ENCODE measurements at regions not wholly inside any gene's neighbourhood (a gene's known extent, or its start where the extent isn't known, plus 50 kb on each side); places are given as distances from the start of the nearest gene placed in this dataset.

DNA sequence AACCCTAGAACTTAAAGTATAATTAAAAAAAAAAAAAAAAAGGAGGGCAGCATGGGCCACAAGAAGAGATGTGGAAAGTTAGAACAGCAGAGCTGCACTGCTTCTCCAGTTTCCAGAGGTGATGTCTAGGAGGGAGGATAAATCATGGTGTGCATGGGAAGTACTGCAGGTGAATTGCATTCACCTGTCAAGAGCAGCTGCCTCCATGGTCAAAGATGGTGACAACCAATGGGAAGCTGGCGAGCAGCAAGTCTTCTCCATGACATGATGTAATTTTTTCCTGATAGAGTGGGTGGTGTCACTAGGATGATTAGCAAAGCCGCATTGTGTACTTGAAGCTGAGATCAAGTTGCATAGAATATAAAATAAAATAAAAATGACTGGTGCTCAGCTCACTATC lies 95.6 kb upstream of the HS3ST4 start:
- no peak for TF ChIP-seq SP1 (IDR thresholded peaks at IDR 0.05; ENCODE audit: low read depth, low read length)
- TF ChIP-seq TAF7 (optimal IDR thresholded peaks at IDR 0.05; ENCODE audit: borderline replicate concordance, low read depth, low read length): no peak
- TF ChIP-seq RNF2 (IDR thresholded peaks at IDR 0.05; ENCODE audit: borderline replicate concordance, low read depth, low read length, missing control alignments, poor library complexity, severe bottlenecking): no peak
- no peak for TF ChIP-seq SP2 (IDR thresholded peaks at IDR 0.05; ENCODE audit: low read length)
- no peak for TF ChIP-seq ZNF274 (IDR thresholded peaks at IDR 0.05; ENCODE audit: borderline replicate concordance, extremely low read depth, low read length)
- no peak for TF ChIP-seq CBX5 (IDR thresholded peaks at IDR 0.05; ENCODE audit: low read depth, low read length)
- TF ChIP-seq GTF2F1 (IDR thresholded peaks at IDR 0.05; ENCODE audit: borderline replicate concordance, low read depth, low read length): no peak
- TF ChIP-seq RXRA (IDR thresholded peaks at IDR 0.05; ENCODE audit: insufficient read depth, low read depth, low read length): no peak
- CTCF ChIA-PET (ENCODE audit: partially characterized antibody): no interaction called here
- H2AK5ac ChIP-seq (ENCODE audit: low read depth, low read length): no peak overlapping the region

More for the DNA sequence above, 95.6 kb upstream of the HS3ST4 start:
- Histone ChIP-seq H2AFZ (ENCODE audit: low read length) (no peak overlapping the region), H3K79me2 (ENCODE audit: control insufficient read depth in 1 of 2, insufficient read depth in 2 of 2, low read length in 2 of 2) (no peaks in the 10 kb centered on the region), H3K4ac (replicated peaks; ENCODE audit: insufficient read length, low read depth, low read length) (no peak overlapping the region), H3K23ac (ENCODE audit: insufficient read length) (no peak overlapping the region), H2BK12ac (ENCODE audit: low read depth, low read length) (no peak overlapping the region), H3K27me3 (replicated peaks in 1 of 4; ENCODE audit: control insufficient read depth in 3 of 4, extremely low read depth in 1 of 4, insufficient read depth in 3 of 4, low read length in 3 of 4) (no peaks in the 10 kb centered on the region), H3K18ac (ENCODE audit: extremely low read depth, low read length) (no peak overlapping the region), H3K4me3 (ENCODE audit: extremely low read depth in 1 of 4, insufficient read depth in 2 of 4, low read depth in 3 of 4, low read length in 4 of 4) (no peak overlapping the region), H4K20me1 (replicated peaks in 1 of 2; ENCODE audit: control insufficient read depth in 1 of 2, insufficient read depth in 2 of 2, low read length in 2 of 2) (no peaks in the 10 kb centered on the region), H4K91ac (replicated peaks; ENCODE audit: insufficient read length, low read length) (no peak overlapping the region), H3K4me2 (ENCODE audit: insufficient read depth in 1 of 2, low read depth in 2 of 2, low read length in 2 of 2) (no peak overlapping the region), H3K9ac (replicated peaks in 1 of 4; ENCODE audit: extremely low read depth in 1 of 4, low read depth in 3 of 4, low read length in 3 of 4) (no peak overlapping the region), H2BK120ac (replicated peaks; ENCODE audit: low read depth, low read length) (no peak overlapping the region), H4K8ac (ENCODE audit: extremely low read depth, insufficient read depth, low read length) (no peak overlapping the region), H3K9me3 (ENCODE audit: insufficient read depth in 2 of 2, low read depth in 1 of 2, low read length in 1 of 2) (no peaks in the 10 kb centered on the region), H2BK15ac (ENCODE audit: low read length) (no peak overlapping the region), H3K56ac (replicated peaks; ENCODE audit: insufficient read length, low read depth, low read length) (no peak overlapping the region), H3K14ac (ENCODE audit: insufficient read length) (no peak overlapping the region), H2BK20ac (ENCODE audit: low read length) (no peak overlapping the region), H3K36me3 (ENCODE audit: control insufficient read depth in 2 of 4, insufficient read depth in 4 of 4, low read length in 3 of 4) (no peaks in the 10 kb centered on the region), H2BK5ac (ENCODE audit: low read depth, low read length) (no peak overlapping the region), H3K79me1 (ENCODE audit: low read depth, low read length) (no peaks in the 10 kb centered on the region), H3K23me2 (ENCODE audit: low read depth, low read length) (no peaks in the 10 kb centered on the region), H3K4me1 (replicated peaks in 1 of 4; ENCODE audit: control insufficient read depth in 3 of 4, insufficient read depth in 4 of 4, low read length in 3 of 4) (no peaks in the 10 kb centered on the region), H3K27ac (ENCODE audit: low read depth, low read length) (no peak overlapping the region), H4K5ac (ENCODE audit: insufficient read length, low read depth, low read length) (no peak overlapping the region)
- no peak for FAIRE-seq
- WGBS, 2 experiments (ENCODE audit: extremely low coverage in 1 of 2, insufficient coverage in 1 of 2, insufficient read length in 1 of 2, insufficient replicate concordance in 2 of 2, low coverage in 1 of 2, low lambda C conversion rate in 2 of 2, missing lambda C conversion rate in 1 of 2): 86% methylated on average over 2 of the region's 2 CpGs; no CpG with 5 or more reads in 1 of the 2 experiments
- POLR2A ChIA-PET (ENCODE audit: partially characterized antibody): no interaction called here
- no peak for DNase-seq (ENCODE audit: low read depth in 1 of 2, low spot score in 2 of 2)

Data from H1 (cell line).